ENCODE measurements at regions not wholly inside any gene's neighbourhood (a gene's known extent, or its start where the extent isn't known, plus 50 kb on each side); places are given as distances from the start of the nearest gene placed in this dataset.

DNA sequence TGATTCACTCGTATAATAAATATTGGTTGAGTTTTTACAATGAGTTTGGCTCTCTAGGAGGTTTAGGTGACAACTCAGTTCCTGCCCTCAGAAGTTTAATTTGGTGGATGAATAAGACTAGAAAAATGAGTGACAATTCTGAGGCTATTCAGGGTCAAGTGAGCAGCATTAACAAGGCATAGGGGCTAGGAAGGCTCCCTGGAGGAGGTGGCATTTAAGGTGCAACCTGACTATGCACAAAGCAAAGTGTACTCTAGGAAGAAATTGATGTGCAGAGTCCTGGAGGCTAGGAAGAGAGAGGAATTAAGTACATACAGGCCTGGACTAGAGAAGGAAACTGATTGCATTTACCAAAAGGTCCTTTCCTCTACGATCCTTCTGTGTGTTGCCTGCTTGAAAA lies 440.3 kb downstream of the MED13L start (continued):
- TF ChIP-seq TAF7 (optimal IDR thresholded peaks at IDR 0.05; ENCODE audit: borderline replicate concordance, low read depth, low read length) (no peak), SAP30 (IDR thresholded peaks at IDR 0.05; ENCODE audit: insufficient read depth, insufficient replicate concordance, low read length) (no peak), CTCF (IDR thresholded peaks at IDR 0.05; ENCODE audit: control extremely low read depth in 1 of 3, insufficient read depth in 1 of 3, low read depth in 1 of 3, low read length in 3 of 3) (no peak), CHD2 (IDR thresholded peaks at IDR 0.05; ENCODE audit: low read length) (no peak)

Data from H1 (cell line).